Coronary artery (tissue), 2 donors: ENCODE measurements at regions not wholly inside any gene's neighbourhood (a gene's known extent, or its start where the extent isn't known, plus 50 kb on each side); places are given as distances from the start of the nearest gene placed in this dataset.

ENCODE experiments used
- DNase-seq: peaks from one replicate; pipeline ENCODE4 v3.0.0-alpha.2; 2017; ENCODE audit warnings: low spot score
- H3K27ac ChIP-seq, 2 donors: fragments of 200-600 bp; sonication (generic); one replicate each; pipeline ENCODE4 v1.5.1; 2016 to 2019
- H3K4me3 ChIP-seq: fragments of 200-600 bp; sonication (generic); 2 replicates; pipeline ENCODE4 v1.5.1; 2016; ENCODE audit warnings: mild to moderate bottlenecking, moderate library complexity
- CTCF ChIP-seq: fragments of 200-600 bp; sonication (generic); IDR thresholded peaks from one replicate; pipeline ENCODE4 v1.5.1; 2019; ENCODE audit warnings: antibody characterized with exemption

- no peak overlapping the region for H3K27ac ChIP-seq
- no peak overlapping the region for H3K4me3 ChIP-seq
- no peak for DNase-seq
- no peak for TF ChIP-seq CTCF
These were observed 731.1 kb upstream of the ZNF804A start for GRCh38 chr2:183867206-183867605.

GRCh38 chr2:183868153-183868552 lies 730.2 kb upstream of the ZNF804A start:
- Histone ChIP-seq H3K4me3 (no peak overlapping the region), H3K27ac (no peak overlapping the region)
- DNase-seq = no peak
- no peak for TF ChIP-seq CTCF

- no peak for TF ChIP-seq CTCF
- Histone ChIP-seq H3K4me3 (no peak overlapping the region), H3K27ac (no peak overlapping the region)
- DNase-seq = no peak
These were observed 729.6 kb upstream of the ZNF804A start for GRCh38 chr2:183868707-183869106.

GRCh38 chr2:183872131-183872530 lies 726.2 kb upstream of the ZNF804A start:
- Histone ChIP-seq H3K27ac (no peak overlapping the region), H3K4me3 (no peak overlapping the region)
- TF ChIP-seq CTCF = no peak
- DNase-seq = no peak

- Histone ChIP-seq H3K4me3 (no peak overlapping the region), H3K27ac (no peak overlapping the region)
- DNase-seq = no peak
- no peak for TF ChIP-seq CTCF
These were observed 716.4 kb upstream of the ZNF804A start for GRCh38 chr2:183881978-183882377.

- no peak for DNase-seq
- no peak for TF ChIP-seq CTCF
- Histone ChIP-seq H3K4me3 (no peak overlapping the region), H3K27ac (no peak overlapping the region)
These were observed 705.9 kb upstream of the ZNF804A start for GRCh38 chr2:183892315-183892941.

- TF ChIP-seq CTCF = no peak
- H3K27ac ChIP-seq = no peak overlapping the region
- H3K4me3 ChIP-seq = no peak overlapping the region
- no peak for DNase-seq
These were observed 699.7 kb upstream of the ZNF804A start for GRCh38 chr2:183898641-183899040.
